Stomach (tissue), 8 donors: ENCODE measurements at regions not wholly inside any gene's neighbourhood (a gene's known extent, or its start where the extent isn't known, plus 50 kb on each side); places are given as distances from the start of the nearest gene placed in this dataset.

ENCODE experiments used
- DNase-seq, 2 donors: peaks; one replicate each; pipeline versions ENCODE4 v3.0.0 to v3.0.0-alpha.2; 2013 to 2019
- H3K27ac ChIP-seq, 5 donors: fragments of 200-600 bp in 4 of 5; sonication (generic) in 4 of 5; one replicate each; pipeline ENCODE4 v1.5.1; 2013 to 2019; ENCODE audit warnings: mild to moderate bottlenecking in 1 of 5, moderate library complexity in 1 of 5
- H3K27me3 ChIP-seq, 3 donors: fragments of 200-600 bp; sonication (generic); one replicate each; pipeline ENCODE4 v1.5.1; 2017 to 2019; ENCODE audit warnings: mixed run types in 1 of 3
- H3K36me3 ChIP-seq, 4 donors: fragments of 200-600 bp; sonication (generic); 1 replicate in 3 of 4; 2 replicates in 1 of 4; pipeline ENCODE4 v1.5.1; 2016 to 2019
- H3K4me1 ChIP-seq, 4 donors: fragments of 200-600 bp; sonication (generic); one replicate each; pipeline ENCODE4 v1.5.1; 2016 to 2019
- H3K4me3 ChIP-seq, 4 donors: fragments of 200-600 bp; sonication (generic) in 3 of 4; one replicate each; pipeline ENCODE4 v1.5.1; 2016 to 2019; ENCODE audit warnings: mild to moderate bottlenecking in 1 of 4
- H3K9me3 ChIP-seq, 4 donors: fragments of 200-600 bp; sonication (generic); one replicate each; pipeline ENCODE4 v1.5.1; 2016 to 2019
- EP300 ChIP-seq: sonication (generic); formaldehyde crosslinking; IDR thresholded peaks from one replicate; pipeline ENCODE4 v1.6.1; 2017; ENCODE audit warnings: antibody characterized with exemption
- POLR2A ChIP-seq, 4 donors: fragments of 450-650 bp; IDR thresholded peaks; one replicate each; pipeline ENCODE4 v1.6.1; 2016; ENCODE audit warnings: antibody characterized with exemption in 4 of 4, control low read depth in 2 of 4, mild to moderate bottlenecking in 1 of 4, moderate library complexity in 1 of 4
- POLR2AphosphoS5 ChIP-seq, 3 donors: sonication (generic); formaldehyde crosslinking; IDR thresholded peaks; one replicate each; pipeline ENCODE4 v1.6.1; 2016; ENCODE audit warnings: antibody characterized with exemption in 3 of 3
- WGBS, 5 donors: extraction: QIAGEN DNeasy Blood & Tissue Kit in 3 of 5; methylation state at CpG; one replicate each; pipeline versions ENCODE4 v1.1.5 to v1.1.7; 2013 to 2018; 5-methylcytosine and 5-hydroxymethylcytosine counted together
- intact Hi-C: fragments of 100-400 bp; cut with DNase I; formaldehyde crosslinking; loops from one replicate; pipeline ENCODE4 v1.15.1; 2023; ENCODE audit warnings: low total_unique reads
- small RNA-seq, 4 donors: library from RNA; depleted of rRNA; stranded (forward); fragments of <200 nt; gene quantifications; one replicate each; pipeline ENCODE3, GENCODE V24; 2016
- TF ChIP-seq, protein P1 (sequence below), 7 experiments: fragments of 450-650 bp in 4 of 7; fragments of 200-600 bp in 3 of 7; sonication (generic) in 3 of 7; IDR thresholded peaks; one replicate each; pipeline ENCODE4 v1.5.1; 2016 to 2019; ENCODE audit warnings: antibody characterized with exemption in 7 of 7, control low read depth in 2 of 7, mild to moderate bottlenecking in 1 of 7
- donor health status: healthy with polysubstance abuse.
- donor health status: Bipolar disorder and iron deficiency.
- donor health status: healthy.

DNA sequence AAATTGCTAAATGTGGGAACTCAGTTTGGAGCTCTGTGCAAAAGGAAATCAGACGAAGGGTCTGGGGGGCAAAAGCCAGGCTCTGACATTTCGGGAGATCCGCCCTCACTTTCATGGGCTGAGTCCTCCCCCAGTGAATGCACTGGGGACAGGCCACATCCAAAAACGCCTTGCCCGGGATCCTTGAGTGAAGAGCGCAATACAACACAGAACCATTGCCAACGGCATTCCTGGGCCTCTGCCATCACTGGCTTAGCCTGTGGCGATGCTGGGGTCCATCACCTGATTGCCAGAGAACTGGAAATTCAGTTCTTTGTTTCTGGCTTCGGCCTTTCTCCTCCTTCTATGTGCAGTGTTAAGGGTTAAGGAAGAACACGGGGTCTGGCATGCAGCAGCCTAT lies 297.9 kb downstream of the SHANK2 start:
- TF ChIP-seq, protein P1, sequence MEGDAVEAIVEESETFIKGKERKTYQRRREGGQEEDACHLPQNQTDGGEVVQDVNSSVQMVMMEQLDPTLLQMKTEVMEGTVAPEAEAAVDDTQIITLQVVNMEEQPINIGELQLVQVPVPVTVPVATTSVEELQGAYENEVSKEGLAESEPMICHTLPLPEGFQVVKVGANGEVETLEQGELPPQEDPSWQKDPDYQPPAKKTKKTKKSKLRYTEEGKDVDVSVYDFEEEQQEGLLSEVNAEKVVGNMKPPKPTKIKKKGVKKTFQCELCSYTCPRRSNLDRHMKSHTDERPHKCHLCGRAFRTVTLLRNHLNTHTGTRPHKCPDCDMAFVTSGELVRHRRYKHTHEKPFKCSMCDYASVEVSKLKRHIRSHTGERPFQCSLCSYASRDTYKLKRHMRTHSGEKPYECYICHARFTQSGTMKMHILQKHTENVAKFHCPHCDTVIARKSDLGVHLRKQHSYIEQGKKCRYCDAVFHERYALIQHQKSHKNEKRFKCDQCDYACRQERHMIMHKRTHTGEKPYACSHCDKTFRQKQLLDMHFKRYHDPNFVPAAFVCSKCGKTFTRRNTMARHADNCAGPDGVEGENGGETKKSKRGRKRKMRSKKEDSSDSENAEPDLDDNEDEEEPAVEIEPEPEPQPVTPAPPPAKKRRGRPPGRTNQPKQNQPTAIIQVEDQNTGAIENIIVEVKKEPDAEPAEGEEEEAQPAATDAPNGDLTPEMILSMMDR (IDR thresholded peaks at IDR 0.05), result no peak
- TF ChIP-seq EP300, result no peak
- no peak for TF ChIP-seq POLR2A (IDR thresholded peaks at IDR 0.05)
- TF ChIP-seq POLR2AphosphoS5 (IDR thresholded peaks at IDR 0.05), result no peak
- DNase-seq, result no peak
- H3K4me1 ChIP-seq, result peaks cover 0 to 2% (median 0%) of the 10 kb centered on the region in 4 donors
- H3K27ac ChIP-seq, result no peak overlapping the region
- H3K27me3 ChIP-seq, result no peaks in the 10 kb centered on the region
- H3K36me3 ChIP-seq, result no peaks in the 10 kb centered on the region
- 84 to 91% (median 88%) methylated on average over 10 of the region's 10 CpGs for WGBS, 5 donors
- intact Hi-C loops, result no loop called here
- no peak overlapping the region for H3K4me3 ChIP-seq
- no peaks in the 10 kb centered on the region for H3K9me3 ChIP-seq

Small RNAs in the stretch of these regions (small RNA-seq; reads per million reads assigned to genes)
- gene MIR3664, result 0.15 to 0.34 (median 0.30) reads per million in 4 donors
- gene RF00019, result 0 reads per million in 4 donors
